CD4-positive, alpha-beta T cell treated with Interleukin-15 for 1 hour (primary cell): ENCODE measurements at regions not wholly inside any gene's neighbourhood (a gene's known extent, or its start where the extent isn't known, plus 50 kb on each side); places are given as distances from the start of the nearest gene placed in this dataset.
"Not testable (repeated sequence)": the region's sequence is repeated elsewhere in the genome, so short reads cannot be mapped to it uniquely, and the experiment has no call there.

ENCODE experiments used
- DNase-seq: peaks from one replicate; pipeline ENCODE4 v3.0.0-alpha.2; 2020

- no peak for DNase-seq
These were observed 128.5 kb upstream of the LPCAT1 start for GRCh38 chr5:1651971-1652872.

DNA sequence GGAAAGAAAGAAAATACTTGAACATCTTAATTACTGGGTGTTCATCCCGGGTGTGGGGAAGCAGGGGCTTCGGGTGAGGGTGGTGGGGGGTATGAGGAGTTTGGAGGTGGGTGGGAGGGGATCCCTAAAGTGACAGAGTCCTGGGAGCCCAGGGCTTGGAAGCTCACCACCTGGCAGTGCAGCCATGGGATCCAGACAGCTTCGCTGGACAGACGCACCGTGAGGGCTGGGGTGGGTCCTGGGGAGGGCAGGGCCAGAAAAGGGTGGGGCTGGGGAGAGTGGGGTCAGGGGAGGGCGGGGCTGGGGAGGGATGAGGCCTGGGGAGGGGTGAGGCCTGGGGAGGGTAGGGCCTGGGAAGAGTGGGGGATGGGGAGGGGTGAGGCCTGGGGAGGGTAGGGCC lies 127.5 kb upstream of the LPCAT1 start:
- DNase-seq: no peak

DNA sequence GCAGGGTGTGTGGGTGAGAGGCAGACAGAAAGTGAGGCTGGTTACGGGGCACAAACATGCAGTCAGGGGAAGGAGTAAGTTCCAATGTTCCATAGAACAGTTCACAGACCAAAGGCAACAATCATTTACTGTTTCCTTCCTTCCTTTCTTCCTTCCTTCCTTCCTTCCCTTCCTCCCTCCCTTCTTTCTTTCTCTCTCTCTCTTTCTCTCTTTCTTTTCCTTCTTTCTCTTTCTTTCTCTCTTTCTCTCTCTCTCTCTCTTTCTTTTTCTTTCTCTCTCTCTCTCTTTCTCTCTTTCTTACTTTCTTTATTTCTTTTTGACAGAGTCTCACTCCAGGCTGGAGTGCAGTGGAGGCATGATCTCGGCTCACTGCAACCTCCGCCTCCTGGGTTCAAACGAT lies 125.8 kb upstream of the LPCAT1 start:
- DNase-seq: no peak

DNA sequence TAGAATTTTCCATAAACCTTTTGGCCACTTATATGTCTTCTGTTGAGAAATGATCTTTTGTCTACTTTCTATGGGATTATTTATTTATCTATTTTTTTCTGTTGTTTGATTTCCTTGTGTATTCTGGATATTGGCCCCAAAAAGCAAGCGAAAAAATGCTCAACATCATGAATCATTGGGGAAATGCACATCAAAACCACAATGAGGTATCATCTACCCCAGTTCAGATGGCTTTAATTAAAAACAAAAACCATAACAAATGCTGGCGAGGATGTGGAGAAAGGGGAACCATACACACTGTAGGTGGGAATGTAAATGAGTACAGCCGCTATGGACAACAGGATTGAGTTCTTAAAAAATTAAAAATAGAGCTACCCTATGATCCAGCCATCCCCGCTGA lies 125.0 kb upstream of the LPCAT1 start:
- DNase-seq: no peak

DNA sequence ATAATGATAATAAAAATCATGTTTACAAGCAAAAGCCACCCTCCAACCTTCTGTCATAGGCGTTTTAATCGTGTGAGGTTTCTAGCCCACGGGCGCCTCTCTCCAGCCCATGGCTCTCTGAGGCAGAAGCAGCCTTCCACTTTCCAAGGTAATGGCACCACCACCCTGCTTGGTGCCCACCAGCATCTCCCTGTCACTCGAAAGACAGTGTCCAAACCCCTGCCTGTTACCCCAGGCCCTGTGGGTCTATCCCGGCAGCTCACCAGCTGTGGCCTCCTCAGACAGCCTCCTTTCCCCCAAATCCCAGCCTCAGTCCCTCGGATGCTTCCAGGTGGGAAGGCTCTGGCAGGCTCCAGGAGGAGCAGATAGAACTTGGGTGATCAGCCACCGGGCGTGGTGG lies 123.8 kb upstream of the LPCAT1 start:
- DNase-seq: no peak

DNA sequence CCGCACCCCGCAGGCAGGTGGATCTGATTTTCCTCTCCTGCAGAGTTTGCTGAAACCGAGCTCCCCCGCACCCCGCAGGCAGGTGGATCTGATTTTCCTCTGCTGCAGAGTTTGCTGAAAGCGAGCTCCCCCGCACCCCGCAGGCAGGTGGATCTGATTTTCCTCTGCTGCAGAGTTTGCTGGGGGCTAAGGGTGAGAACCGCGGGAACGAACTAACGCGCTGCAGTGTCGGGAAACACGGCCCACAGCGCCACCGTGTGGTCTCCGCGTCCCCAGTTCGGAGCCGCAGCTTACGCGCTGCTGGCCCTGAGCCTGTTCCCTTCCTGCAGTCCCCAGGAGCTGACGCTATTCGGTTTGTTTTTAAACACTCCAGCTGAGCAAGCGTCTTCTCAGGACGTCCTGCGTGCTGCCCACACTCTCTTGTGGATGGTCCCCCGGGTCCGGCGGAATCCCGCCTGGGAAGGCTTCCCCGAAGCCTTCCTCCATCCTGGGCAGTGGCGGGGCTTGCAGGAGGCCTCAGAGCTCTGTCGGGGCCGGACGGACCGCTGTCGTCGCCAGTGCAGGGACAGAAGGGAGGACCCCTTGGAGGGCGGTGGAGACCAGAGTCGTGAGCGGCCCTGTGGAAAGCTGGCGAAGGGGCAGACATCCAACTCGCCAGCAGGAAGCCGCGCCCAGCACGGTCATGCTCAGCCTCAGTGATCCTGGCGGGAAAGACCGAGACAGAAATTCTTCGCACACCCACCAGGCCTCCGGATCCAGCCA lies 121.2 kb upstream of the LPCAT1 start:
- DNase-seq: peak; percentile 71

- not testable (repeated sequence) for DNase-seq
These were observed 120.6 kb upstream of the LPCAT1 start for GRCh38 chr5:1644393-1644809.

DNA sequence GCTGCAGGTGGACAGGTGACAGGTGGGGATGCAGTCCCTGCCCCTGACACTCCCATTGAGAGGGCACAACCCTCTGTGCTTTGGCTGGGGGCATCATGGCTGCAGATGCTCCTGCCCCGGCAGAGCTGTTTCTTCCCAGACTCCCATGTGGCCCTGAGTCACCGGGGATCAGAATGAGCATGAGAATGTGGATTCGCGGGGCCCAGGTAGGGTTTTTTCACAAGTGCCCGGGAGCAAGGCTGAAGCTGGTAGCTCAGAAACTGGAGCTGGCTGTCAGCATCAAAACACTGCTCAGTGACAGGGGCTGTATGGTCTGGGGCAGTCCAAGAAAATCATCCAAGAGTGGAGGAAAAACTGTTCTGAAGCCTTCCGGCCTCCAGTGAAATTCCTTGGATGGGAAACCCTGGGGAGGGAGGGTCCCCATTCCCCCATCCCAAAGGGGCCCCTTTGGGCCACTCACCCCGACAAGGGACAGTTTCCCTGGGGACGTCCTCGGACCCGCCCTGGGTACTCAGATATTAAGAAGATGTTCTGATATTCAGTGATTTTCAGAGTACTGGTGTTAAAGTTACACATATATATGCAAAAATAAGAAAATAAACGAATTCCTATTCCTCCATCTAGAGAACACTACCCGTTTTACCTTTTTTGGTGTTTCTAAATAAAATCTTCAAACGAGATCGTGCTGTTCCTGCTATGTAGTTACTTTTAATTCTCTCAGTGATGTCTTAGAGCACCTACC lies 120.1 kb upstream of the LPCAT1 start:
- DNase-seq: no peak

DNA sequence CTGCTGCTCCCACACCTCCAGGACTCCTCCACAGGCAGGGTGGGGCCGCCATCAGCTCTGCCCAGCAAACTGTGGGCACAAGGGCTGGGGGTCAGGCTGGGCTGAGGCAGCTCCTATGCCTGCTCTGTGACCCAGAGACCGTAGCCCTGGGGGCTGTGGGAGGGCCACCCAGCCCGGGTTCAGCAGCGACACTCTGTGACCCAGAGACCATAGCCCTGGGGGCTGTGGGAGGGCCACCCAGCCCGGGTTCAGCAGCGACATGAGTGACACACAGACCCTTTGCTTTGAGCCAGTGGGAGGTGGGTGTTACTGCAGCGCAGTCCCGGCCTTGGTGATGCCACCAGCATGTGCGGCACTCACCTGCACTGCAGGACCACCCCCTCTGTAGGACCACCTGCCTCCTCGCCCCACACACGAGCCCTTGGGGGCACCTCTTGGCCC lies 118.9 kb upstream of the LPCAT1 start:
- DNase-seq: no peak

DNA sequence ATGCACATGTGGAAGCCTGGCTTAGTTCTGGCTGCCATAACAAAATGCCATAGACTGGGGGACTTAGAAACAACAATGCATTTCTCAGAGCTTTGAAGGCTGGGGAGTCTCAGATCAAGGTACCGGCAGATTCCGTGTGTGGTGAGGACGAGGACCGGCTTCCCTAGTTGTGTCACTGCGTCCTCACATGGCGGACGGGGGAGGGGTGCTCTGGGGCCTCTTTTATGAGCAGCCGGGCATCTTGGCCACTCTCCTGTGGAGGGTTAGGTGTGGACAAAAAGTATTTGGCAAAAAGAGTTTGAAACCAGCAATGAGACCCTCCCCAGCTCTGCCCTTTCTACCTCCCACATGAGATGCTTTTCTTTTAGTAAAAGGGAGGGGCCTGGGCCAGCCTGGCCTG lies 118.5 kb upstream of the LPCAT1 start:
- DNase-seq: no peak

DNA sequence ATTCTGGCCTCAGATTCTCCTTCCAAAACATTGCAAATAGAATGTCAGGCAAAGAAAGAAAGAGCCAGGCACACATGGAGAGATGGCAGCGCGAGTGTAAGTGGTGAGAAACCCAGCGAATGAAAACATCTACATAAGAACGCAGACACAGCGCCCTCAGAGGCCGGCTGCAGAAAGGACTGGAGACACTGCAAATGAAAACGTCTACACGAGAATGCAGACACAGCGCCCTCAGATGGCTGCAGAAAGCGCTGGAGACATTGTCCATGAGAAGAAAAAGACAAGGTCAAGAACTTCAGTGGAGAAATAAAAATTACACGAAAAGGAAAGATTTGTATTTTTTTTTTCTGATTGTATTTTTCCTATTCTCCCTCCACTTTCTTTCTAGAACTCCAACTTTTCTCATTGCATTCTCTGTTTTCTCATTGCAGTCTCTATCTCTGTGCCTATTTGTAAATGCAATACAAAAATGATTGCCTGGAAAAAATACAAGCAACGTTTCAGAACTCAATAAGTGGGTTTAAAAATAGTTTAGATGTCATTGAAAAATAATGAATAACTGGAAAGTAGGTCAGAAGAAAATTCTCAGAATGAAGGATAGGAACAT lies 117.9 kb upstream of the LPCAT1 start:
- DNase-seq: peak; percentile 82

GRCh38 chr5:1641041-1641440 lies 117.3 kb upstream of the LPCAT1 start:
- DNase-seq: no peak

DNA sequence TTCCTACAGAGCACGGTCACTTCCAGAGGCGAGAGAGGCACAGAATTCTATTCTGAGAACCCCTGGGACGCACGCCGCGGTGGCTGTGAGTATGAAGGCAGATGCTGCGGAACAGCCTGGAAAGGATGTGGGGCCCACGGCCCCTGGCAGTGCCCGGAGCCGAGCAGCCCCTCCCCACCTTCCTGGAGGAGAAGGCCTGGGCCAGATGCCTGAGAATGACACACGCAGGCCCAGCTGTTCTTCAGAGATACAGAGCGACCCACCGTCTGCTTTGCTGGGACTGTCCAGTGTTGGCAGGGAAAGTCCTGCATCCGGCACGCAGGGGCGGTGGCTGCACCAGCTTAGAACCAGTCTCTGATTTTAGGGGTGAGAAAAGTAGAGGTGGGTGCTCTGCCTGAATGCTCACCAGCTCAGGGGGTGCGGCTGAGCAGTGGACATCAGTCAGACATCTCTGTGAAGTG lies 116.7 kb upstream of the LPCAT1 start:
- DNase-seq: no peak

DNA sequence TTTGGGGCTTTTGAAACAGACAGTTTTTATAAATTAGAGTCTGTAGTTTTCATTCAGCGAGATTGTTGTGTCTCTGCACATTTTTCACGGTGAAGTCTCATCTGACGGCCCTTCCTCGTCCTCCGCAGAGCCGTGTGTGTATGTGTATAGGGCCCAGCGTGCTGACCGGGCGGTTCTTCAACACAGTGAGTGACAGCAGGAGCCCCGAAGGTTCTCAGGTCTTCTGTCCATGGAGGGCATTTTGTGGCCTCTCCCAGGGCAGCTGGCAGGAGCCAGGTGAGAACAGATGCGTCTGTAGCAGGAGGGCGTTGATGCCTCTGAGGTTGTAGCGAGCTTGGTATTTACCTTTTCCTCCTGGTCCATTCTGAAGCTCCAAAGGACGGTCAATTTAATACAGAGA lies 116.0 kb upstream of the LPCAT1 start:
- no peak for DNase-seq

- no peak for DNase-seq
These were observed 115.1 kb upstream of the LPCAT1 start for GRCh38 chr5:1638658-1639400.

DNA sequence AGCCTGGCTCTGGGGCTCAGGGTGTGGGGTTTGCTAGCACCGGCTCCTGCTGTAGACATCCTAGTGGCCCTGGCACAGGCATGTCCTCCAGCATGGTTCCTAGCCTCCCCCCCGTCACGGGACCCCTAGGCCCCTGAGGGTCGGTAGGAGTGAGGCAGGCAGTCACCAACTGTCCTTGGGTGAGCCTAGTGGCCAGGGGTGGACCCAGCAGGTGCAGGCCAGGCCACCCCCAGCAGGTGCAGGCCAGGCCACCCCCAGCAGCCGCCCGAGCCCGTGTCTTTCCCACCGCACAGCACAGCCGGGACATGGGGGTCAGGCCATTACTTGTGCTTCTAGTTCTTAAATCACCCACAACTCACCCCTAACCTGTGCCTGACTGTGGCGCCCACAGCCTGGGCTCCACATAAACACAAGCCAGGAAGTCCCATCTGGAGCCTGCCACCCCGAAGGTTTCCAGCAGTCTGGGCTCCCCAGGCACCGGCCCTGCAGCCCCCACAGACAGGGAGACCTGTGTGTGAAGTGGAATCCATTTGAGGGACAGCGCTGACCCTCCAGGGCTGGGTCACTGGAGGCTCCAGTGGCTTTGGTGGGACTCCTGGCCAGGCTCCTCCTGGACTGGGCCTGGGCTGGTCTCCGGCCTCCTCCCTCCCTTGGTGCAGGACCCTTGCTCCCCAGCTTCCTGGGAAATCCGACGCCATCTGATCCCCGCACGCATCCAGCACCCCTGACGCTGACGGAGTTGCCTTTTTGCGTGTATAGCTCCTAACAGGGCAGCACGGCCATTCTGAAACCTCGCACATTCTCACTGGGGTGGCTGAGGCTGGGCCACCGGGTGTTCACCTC lies 114.1 kb upstream of the LPCAT1 start:
- DNase-seq: no peak

- no peak for DNase-seq
These were observed 113.3 kb upstream of the LPCAT1 start for GRCh38 chr5:1636981-1637638.

GRCh38 chr5:1636208-1636770 lies 112.5 kb upstream of the LPCAT1 start:
- DNase-seq: not testable (repeated sequence)

DNA sequence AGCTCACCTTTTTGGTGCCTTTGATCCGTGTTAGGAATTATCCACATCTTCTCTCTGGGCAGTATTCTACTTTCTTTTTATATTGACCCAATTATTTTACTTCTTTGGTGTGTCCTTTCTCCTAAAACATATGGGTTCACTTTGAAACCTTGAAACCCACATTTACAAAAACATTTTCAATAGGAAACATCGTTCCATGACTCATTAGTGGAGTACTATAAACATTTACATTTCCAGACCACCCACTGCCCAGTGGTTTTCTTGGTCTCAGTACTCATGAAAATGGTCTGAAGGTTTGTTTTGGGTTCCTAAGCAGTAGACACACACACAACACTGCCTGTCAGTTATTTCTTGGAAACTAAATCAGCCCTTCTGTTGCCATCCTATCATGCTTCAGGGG lies 111.7 kb upstream of the LPCAT1 start:
- DNase-seq: not testable (repeated sequence)

- DNase-seq: no peak
These were observed 110.5 kb upstream of the LPCAT1 start for GRCh38 chr5:1634337-1634661.
